Activated CD4-positive, alpha-beta T cell treated with anti-CD3 and anti-CD28 coated beads, Interleukin-2, amount 50 U/mL, for 24 hours (primary cell): ENCODE measurements at regions not wholly inside any gene's neighbourhood (a gene's known extent, or its start where the extent isn't known, plus 50 kb on each side); places are given as distances from the start of the nearest gene placed in this dataset.
A peak's percentile ranks its signal among the peaks of the same experiment; 100 is the strongest.

Experiments
- DNase-seq, 2 donors: peaks; one replicate each; pipeline ENCODE4 v3.0.0-alpha.2; 2020; ENCODE audit warnings: low read depth in 1 of 2, low spot score in 1 of 2

DNA sequence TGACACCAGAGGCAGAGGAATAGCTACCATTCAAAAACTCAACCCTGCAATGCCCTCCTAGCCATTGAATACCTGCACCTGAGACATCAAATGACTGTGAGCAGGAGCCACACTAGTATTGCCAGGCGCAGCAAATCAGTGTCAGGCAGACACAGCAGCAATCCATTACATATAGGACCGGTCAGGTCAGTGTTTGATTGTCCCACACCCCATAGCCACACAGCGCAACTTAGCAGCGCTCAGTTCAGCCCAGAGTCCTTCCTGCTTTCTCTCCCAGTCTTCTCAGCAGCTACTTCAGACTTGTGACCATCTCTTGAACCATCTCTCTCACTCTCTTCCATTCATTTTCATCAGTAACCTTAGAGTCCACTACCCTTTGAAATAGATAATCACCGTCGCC, 181.6 kb upstream of the GPR12 start:
- DNase-seq = no peak

DNA sequence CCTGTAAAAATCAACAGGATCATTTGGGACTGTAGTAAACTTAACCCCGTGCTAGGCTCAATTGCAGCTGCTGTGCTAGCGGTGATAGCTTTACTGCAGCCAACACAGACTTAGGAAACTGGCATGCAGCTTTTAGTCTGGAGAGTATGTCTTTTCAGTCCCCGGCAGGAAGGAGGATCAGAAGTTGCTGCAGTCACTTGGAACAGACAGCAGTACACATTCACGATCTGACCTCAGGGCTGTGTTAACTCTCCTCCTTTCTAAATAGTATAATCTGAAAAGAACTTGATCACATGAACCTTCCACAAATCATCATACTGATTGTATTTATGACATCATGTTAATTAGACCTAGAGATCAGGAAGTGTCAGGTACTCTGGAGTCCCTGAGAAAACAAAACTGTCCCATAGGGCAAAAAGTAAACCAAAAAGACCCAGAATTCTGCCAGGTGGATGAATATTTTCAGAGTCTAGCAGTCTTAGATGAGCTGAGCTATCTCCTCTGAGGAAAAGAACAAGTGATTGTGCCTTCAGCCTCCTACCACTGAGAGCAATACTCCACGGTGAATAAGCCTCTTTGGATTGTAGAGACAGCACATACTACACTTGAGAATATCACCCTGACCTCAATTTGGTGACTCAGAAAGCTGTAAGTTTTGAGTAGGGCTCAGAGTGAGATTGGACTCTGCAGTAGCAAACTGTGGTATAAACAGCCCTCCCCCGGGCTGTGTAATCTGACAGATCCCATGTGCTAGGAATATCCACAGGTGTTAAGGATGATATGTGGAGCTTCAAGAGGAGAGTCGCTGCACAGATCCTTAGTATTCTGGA, 181.0 kb upstream of the GPR12 start:
- DNase-seq = no peak

DNA sequence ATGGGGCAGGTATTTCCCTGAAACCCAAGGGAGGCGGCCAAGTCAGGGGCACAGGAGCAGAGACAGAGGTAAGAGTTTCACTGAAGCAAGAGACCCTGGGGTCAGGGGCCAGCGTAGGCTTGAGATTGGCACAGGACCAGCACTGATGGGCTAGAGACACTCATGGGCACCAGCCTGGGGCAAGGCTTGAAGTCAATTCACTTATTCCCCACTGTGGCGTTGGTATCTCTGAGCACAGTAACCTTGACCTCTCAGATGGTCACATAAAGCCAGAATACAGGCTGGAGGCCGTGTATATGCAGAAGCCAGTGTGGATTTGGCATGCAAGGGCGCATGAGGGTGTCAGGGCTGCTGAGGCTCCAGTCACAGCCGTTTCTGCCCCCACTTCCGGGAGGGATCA, 173.5 kb upstream of the GPR12 start:
- DNase-seq = no peak

DNA sequence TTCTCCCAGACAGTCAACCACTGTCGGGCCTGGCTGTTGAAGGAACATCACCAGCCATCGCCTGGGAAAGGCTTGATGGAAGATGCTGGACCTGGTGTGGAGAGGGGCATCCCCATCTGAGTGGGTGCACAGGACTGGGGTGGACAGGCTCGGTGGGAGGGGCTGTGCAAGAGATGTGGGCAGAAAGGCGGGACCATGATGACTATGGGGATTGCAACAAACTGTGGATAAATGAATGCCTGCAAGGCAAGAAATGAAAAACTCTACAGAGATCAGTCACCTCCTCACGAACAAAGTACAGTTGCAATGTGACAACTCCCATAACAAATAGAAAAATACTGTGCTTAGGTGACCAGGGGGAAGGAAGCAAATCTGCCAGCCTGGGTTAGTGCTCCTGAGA, 171.9 kb upstream of the GPR12 start:
- no peak for DNase-seq

DNA sequence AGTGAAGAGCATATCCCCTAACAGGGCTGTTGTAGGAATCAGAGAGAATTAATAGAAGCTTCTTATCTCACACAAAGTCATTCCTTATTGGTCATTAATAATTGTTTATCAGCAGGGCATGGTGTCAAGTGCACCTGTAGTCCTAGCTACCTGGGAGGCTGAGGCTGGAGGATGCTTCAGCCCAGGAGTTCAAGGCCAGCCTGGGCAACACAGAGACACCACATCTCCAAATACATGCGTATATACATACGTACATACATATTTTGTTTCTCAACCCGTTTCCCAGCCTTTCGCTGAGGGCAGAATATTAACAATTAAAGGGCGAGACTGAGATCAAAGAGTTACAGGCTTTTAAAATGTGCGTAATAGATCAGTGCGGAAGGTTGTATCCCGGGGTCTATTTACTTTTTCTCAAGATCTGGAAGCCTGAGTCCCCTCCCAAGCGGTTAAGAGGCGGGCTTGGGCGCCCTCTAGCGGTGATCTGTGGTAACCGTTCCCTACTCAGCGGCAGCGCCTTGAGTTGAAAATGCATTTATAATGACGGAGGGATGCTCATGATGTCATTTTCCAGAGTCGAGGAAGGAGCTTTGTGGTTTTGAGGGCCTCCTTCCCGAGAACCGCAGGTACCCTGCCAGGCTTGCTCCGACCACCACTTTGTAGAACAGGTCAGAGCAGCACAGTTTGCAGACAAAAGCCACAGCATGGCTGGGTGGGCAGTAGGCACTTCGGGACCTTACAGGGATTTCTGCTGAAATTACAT, 169.6 kb upstream of the GPR12 start:
- DNase-seq = peak; percentile 53 to 68

DNA sequence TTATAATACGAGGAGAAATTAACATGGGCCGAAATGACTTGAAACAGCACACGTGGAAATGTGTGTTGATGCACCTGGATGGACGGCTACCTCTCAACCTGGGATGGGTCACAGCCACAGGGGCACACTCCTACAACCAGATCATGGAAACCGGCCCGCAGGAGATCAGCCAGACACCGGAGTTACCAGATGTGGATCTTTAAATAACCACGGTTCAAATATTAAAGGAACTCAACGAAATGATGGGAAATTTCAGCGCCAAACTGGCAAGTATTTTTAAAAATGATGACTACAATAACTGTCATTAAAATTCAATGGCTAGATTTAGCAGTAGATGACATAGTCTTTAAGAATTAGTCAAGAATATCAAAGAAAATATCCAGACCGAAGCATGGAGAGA, 166.9 kb upstream of the GPR12 start:
- DNase-seq = no peak

DNA sequence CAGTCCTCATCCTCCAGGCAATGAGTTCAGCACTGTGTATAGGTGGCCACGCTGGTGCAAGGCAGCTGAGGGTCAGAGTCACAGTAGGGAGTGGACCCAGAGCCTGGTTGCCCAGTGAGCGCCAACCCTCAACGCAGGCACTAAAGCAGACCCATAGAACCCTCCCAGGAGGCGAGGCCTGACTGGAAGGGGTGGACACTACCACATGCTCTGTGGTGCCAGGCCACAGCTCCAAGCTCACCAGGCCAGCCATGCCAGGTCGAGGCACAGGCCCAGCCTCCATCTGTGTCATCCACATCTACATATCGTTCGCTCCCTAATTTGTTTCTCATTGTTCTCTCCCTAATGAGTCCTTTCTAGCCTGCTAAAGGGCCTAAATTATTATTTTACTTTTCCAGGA, 165.8 kb upstream of the GPR12 start:
- no peak for DNase-seq

DNA sequence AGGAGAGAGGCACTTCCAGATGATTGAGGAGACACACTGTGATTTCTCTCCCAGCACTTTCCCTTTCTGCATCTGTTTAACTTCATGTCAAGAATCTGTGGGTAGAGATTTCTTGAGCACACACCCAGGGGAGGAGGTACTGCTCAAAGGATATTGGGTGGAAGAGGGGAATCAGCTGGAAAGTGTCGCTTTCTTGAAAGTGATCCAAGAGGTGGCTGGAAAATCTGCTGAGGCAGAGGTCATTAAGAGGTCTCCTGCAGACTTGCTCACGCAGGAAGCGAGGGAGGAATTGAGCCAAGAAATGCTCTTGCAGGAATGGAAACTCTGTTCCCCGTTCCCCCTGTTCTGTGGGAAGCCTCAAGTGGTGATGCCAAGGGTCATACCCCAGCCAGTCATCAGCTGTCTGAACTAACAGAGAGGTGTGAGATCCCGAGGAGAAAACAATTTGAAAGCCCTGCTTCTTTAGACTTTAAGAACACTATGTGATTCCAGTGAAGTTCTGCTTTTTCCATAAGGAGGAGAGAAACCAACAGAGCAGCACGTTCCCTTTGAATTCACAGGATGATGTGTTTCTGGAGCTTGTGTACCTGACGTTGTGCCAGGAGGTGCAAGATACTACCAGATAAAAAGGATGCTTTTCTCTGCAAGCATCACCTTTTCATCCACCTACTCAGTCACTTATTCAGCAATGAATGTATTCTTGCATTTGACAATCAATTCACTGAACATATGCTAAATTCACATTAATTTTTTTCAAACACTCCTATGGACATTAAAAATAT, 163.4 kb upstream of the GPR12 start:
- DNase-seq = no peak

DNA sequence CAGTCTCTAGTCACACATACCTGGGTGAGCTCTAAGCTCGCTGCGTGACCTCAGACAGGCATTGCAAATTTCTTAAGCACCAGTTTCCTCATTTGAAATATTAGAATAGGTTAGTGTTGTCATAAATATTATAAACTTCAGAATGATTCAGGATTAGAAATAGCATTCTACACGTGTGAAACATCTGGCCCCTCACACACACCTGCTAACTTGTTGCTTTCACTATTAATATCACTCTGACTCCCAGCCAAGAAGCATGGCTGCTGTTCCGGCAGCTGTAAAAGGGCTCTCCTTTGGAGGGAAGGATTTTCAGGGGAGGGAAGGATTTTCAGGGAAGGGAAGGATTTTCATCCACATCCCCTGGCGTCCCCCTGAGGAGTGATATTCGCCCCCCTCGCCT, 161.3 kb upstream of the GPR12 start:
- no peak for DNase-seq

DNA sequence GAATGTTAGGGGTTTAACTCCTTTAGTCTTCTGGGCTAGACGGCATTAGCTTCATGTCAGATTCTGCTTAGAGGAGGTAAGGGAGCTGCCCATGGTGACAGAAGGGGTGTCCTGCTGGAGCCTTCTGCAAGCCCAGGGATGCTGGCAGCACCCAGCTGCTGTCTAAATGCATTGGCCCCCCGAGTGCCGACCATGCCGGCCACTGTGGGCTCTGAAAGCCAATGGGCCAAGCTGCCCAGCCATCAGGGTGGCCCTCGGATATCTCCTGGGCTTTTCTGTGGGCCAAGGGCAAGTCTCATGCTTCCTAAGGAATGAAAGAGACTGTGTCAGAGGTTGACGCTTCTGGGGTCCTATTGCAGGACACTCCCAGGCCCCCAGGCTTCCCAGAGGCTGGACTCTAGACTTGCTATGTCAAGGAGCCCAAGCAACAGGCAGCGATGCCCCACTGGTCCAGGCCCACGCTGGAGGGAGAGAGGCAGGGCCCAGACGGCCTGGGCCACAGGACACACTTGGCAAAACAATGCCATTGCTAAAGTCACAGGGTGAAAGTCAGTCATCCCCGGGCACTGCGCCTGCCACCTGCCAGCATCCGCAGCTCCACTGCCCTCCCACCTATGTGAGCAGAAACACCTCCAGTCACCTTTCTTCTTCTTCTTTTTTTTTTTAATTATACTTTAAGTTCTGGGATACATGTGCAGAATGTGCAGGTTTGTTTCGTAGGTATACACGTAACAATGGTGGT, 160.2 kb upstream of the GPR12 start:
- no peak for DNase-seq

DNA sequence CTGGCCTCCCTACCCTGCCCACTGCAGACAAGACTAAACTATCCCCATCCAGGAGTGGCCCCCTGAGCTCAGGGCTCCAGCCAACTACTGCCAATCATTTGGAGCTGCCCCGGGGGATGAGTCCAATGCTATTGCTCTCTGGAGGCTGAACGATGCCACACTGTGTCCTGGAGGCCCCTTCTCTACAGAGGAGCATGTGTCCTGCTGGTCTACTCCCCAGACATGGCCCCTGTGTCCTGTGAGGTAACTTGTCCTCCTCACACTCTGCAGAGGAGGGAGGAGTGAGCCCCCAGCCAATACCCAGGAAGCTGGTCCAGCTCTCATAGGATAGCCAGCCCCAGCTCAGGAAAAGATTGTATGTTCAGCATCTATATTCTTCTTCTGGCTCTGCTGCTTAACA, 159.1 kb upstream of the GPR12 start:
- no peak for DNase-seq

DNA sequence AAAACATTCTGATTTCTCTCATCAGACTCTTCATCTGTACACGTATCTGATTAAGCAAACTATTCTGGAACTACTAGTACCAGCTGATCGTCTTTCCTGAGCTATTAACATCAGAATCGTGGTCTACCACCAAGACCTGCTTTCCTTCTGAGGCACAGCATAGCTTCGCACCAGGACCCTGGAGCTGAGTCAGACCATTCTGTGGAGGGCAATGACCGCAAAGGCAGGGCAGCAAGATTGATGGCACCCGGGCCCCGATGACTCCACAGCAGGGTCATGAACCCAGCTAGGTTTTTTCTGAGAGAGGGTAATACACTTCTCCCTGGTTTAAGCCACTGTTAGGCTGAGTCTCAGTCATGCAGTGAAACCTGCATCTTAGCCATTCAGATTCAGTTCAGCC, 158.7 kb upstream of the GPR12 start:
- DNase-seq = no peak

DNA sequence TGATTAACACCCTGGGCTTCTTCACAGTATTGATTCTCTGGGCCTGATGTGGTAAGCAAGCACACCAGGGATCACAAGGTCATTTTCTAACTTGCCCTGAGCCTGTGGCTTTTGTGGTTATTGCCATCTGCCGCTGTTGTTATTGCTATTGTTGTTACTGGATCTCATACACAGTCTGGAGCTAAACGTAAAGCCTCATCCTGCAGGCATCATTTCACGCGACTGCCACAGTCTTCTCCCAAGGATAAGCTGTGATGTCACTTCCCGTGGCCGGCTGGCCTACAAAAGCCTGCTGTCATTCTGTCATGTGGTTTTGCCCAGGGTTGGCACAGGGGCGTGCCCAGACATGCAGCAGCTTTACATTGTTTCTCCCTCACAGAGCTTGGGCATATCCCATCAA, 154.0 kb upstream of the GPR12 start:
- no peak for DNase-seq

DNA sequence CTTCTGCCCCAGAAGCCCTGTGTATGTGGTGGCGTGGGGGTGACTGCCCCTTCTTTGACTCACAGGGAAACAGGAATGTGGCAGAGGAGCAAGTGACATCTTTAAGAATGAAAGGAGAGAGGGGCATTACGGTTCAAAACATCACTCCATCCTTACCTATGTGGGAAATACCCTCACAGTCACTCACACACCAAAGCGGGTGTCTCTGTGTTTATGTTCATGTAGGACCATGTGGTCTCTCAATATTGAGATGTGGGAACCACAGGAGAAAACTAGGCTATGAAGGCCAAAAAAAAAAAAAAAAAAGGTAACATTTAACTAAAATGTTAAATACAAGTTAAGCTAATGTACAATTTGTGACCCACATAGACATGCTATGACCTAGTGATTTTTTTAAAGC, 153.6 kb upstream of the GPR12 start:
- DNase-seq = no peak

DNA sequence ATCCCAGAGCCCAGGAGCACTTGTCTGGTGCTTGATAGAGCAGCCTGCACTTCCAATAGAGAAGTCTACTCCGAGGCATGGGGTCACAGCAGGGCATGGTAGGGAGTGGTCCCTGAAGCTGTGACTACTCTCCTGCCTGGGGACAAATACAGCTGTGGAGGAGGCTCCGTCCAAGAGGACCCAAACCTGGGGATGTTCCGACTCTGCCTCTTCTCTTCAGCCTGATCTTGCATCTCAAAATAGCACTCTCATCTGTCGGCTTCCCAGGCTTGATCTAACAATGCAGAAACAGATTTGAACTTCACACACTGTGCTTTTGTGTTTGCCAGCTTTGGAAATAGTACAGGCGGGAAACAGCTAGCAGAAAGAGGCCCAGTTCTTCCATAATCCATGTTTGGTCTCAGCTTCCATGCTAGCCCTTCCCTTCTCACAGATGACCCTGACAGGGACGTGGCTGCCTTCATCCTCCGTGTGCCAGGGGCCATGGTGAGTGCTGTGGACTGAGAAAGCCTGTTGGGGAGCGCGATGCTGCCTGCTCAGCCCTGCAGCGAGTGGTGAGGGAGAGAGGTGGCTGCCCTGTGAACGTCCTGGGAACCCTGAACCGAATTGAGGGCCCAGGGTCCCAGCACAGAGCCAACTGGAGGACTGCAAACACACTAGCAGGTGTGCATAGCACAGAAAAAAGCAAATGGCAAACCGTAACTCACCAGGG, 150.3 kb upstream of the GPR12 start:
- DNase-seq = no peak

DNA sequence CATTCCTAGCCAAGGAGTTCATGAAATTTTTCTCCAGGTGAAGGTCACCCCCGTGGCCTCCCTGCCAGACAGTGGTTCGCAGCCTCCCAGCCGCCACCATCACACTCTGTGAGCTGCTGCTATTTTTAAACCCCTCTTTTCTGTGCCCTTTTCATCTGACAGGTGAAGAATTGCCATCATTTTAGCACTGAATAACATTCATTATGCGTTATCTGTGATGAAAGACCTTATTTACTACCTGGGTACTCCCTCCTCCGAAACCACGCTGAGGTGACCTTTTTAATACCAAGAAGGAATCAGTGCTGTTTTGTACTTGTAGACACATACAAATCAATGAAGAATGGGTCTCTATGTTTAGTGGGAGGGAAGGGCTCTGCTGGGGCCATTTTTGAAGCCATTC, 148.9 kb upstream of the GPR12 start:
- DNase-seq = no peak

DNA sequence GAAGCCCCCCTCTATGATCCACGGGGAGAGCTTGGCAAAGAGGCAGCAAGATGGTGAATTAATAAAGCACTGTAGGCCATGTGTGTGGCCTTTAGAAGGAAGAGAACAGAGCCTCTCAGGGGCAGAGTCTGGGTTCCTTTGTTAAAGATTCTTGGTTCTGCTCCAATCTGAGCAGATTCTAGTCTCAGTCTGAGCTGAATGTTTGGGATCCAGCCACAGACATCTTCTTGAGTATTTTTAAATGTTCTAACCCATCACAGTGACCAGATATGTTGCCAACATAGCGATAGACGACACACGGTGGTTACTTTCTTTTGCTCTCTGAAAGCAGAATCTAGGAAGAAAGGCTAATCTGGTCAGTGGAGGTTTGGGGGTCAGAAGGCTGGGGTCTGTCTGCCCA, 147.5 kb upstream of the GPR12 start:
- no peak for DNase-seq

DNA sequence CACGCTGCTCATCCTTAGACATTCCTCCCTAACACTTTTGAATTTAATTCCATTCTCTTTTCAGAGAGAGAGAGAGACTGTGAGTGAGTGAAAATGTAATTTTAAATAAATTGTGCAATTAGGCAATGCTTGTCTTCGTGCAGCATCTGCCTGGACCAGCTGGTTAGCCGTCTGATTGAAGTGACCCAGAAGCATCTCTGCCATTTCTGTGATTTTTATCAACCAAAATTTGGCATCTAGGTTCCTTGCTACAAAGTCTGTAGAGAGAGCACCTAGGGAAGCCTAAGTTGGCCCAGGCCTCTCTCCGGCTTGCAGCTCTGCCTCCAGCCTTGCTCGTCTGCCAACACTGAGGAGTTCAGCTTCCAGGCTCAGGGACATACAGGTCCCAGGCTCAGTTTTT, 138.6 kb upstream of the GPR12 start:
- no peak for DNase-seq

DNA sequence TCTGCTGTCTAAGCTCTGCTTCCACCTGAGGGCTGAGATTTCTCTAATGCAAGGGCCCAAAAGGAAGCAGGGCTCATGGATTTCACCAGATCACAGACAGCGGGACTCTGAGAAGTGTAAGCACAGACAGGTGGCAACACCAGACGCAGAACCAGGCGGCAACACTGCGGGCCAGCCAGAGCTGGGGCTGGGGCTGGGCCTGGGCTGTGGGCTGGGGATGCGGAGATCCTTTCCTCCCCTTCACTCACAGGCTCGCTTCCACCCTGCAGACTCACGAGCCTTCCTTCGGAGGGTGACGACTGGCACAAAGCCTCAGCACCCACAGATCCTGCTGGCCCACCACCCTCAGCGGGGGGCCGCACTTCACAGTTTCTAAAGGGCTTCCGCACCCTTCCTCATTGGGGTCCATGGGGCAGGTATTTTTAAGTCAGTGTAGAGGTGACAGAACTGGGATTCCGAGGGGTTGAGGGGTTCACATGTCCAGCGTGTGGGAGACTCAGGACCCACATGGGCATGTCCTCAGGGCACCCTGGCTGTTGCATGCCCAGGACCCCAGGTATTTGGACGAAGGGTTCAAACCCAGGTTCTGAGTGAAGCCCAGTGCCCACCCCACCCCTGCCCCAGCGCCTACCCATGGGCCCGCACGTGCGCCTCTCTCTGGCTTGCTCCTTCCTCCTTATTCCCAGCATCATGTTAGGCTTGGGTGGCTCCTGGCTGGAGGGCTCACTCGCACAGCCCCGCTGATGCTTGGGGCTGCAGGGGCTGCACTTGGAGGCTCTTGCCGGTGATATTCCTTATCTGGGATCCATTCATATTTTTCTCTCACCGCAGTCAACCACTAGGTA, 137.3 kb upstream of the GPR12 start:
- no peak for DNase-seq
